ENCODE measurements at regions not wholly inside any gene's neighbourhood (a gene's known extent, or its start where the extent isn't known, plus 50 kb on each side); places are given as distances from the start of the nearest gene placed in this dataset.

DNA sequence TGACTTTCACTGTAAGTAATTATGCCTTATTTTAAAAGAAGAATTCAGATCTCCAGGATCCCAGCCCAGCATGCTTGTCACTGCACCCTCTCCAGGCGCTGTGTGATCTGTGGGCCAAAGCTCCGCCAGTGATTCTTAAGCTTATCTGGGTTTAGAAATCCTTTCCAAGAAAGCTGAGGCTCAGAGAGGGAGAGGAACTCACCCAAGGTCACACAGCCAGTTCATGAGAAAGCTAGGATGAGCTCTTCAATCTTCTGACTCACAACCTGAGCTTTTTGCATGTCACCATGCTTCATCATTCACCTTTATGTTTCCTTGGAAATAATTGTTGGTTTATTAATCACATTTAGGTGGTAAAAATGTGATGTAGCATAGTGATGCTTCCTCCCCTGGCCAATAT lies 136.6 kb upstream of the HAND1 start:
- H3K79me2 ChIP-seq (ENCODE audit: low read length), result no peaks in the 10 kb centered on the region
- H3K9me2 ChIP-seq (replicated peaks; ENCODE audit: insufficient read depth, low read length), result no peaks in the 10 kb centered on the region
- no peak overlapping the region for H3K27ac ChIP-seq (ENCODE audit: low read length)
- no peak overlapping the region for H3K4me2 ChIP-seq (ENCODE audit: low read depth, low read length)
- H3F3A ChIP-seq (ENCODE audit: insufficient read depth, low read length), result no peaks in the 10 kb centered on the region
- H2AFZ ChIP-seq (ENCODE audit: low read length), result no peak overlapping the region
- TF ChIP-seq EZH2 (optimal IDR thresholded peaks at IDR 0.05; ENCODE audit: low read depth, low read length) (no peak), EZH2phosphoT487 (IDR thresholded peaks at IDR 0.05; ENCODE audit: low read length) (no peak)
- TF ChIP-seq, protein P1, sequence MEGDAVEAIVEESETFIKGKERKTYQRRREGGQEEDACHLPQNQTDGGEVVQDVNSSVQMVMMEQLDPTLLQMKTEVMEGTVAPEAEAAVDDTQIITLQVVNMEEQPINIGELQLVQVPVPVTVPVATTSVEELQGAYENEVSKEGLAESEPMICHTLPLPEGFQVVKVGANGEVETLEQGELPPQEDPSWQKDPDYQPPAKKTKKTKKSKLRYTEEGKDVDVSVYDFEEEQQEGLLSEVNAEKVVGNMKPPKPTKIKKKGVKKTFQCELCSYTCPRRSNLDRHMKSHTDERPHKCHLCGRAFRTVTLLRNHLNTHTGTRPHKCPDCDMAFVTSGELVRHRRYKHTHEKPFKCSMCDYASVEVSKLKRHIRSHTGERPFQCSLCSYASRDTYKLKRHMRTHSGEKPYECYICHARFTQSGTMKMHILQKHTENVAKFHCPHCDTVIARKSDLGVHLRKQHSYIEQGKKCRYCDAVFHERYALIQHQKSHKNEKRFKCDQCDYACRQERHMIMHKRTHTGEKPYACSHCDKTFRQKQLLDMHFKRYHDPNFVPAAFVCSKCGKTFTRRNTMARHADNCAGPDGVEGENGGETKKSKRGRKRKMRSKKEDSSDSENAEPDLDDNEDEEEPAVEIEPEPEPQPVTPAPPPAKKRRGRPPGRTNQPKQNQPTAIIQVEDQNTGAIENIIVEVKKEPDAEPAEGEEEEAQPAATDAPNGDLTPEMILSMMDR (IDR thresholded peaks at IDR 0.05; ENCODE audit: low read length), result no peak
- no peaks in the 10 kb centered on the region for H3K4me1 ChIP-seq (ENCODE audit: low read length)
- no peaks in the 10 kb centered on the region for H3K9me3 ChIP-seq (replicated peaks; ENCODE audit: insufficient read depth, low read length)
- H3K9ac ChIP-seq (ENCODE audit: low read length), result no peak overlapping the region
- H3K4me3 ChIP-seq (ENCODE audit: low read length), result no peak overlapping the region
- no peaks in the 10 kb centered on the region for H4K20me1 ChIP-seq (ENCODE audit: insufficient read depth, low read length)
- H3K27me3 ChIP-seq (replicated peaks; ENCODE audit: insufficient read depth, low read length), result peaks cover 3% of the 10 kb centered on the region; the same call in 1 of the 2 replicates
- no peak for DNase-seq
- H3K36me3 ChIP-seq (replicated peaks; ENCODE audit: insufficient read depth, low read length), result no peaks in the 10 kb centered on the region

DNA sequence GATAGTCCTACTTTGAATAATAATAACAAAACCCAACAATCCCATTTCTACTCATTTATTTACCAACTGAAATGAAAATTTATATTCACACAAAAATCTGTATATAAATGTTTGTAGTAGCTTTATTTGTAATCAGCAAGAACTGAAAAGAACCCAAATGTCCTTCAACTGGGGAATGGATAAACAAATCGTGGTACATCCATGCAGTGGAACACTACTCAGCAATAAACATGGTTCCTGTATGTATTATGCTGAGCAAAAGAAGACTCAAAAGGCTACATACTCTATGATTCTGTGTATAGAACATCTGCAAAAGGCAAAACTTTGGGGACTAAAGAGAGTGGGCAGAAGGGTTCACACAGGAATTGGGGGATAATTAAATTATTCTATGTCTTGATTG lies 136.1 kb upstream of the HAND1 start:
- Histone ChIP-seq H3K4me3 (ENCODE audit: low read length) (no peak overlapping the region), H3K4me2 (ENCODE audit: low read depth, low read length) (no peak overlapping the region), H3K9ac (ENCODE audit: low read length) (no peak overlapping the region)

DNA sequence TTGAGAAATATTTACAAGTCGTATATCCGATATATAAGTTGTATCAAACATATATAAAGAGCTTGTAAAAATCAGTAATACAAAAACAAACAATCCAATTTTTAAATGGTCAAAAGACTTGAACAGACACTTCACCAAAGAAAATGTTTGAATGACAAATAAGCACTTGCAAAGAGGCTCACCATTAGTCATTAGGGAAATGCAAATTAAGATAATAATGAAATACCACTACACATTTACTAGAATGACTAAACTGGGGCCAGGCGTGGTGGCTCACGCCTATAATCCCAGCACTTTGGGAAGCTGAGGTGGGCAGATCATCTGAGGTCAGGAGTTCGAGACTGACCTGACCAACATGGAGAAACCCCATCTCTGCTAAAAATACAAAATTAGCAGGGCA lies 134.6 kb upstream of the HAND1 start:
- Histone ChIP-seq H3K9me2 (replicated peaks; ENCODE audit: insufficient read depth, low read length) (no peaks in the 10 kb centered on the region), H3K27me3 (replicated peaks; ENCODE audit: insufficient read depth, low read length) (peaks cover 3% of the 10 kb centered on the region; the same call in 1 of the 2 replicates), H3K4me3 (ENCODE audit: low read length) (no peak overlapping the region), H3K9ac (ENCODE audit: low read length) (no peak overlapping the region), H3F3A (ENCODE audit: insufficient read depth, low read length) (no peaks in the 10 kb centered on the region), H4K20me1 (ENCODE audit: insufficient read depth, low read length) (no peaks in the 10 kb centered on the region), H3K79me2 (ENCODE audit: low read length) (no peaks in the 10 kb centered on the region), H3K36me3 (replicated peaks; ENCODE audit: insufficient read depth, low read length) (no peaks in the 10 kb centered on the region), H3K4me2 (ENCODE audit: low read depth, low read length) (no peak overlapping the region), H3K9me3 (replicated peaks; ENCODE audit: insufficient read depth, low read length) (no peaks in the 10 kb centered on the region), H2AFZ (ENCODE audit: low read length) (no peak overlapping the region), H3K4me1 (ENCODE audit: low read length) (no peaks in the 10 kb centered on the region), H3K27ac (ENCODE audit: low read length) (no peak overlapping the region)
- DNase-seq, result no peak
- no peak for TF ChIP-seq EZH2phosphoT487 (IDR thresholded peaks at IDR 0.05; ENCODE audit: low read length)
- TF ChIP-seq, protein P1 (IDR thresholded peaks at IDR 0.05; ENCODE audit: low read length), result no peak
- no peak for TF ChIP-seq EZH2 (optimal IDR thresholded peaks at IDR 0.05; ENCODE audit: low read depth, low read length)

More for the DNA sequence above, 136.1 kb upstream of the HAND1 start:
- DNase-seq, result no peak
- Histone ChIP-seq H3F3A (ENCODE audit: insufficient read depth, low read length) (no peaks in the 10 kb centered on the region), H3K36me3 (replicated peaks; ENCODE audit: insufficient read depth, low read length) (no peaks in the 10 kb centered on the region), H3K9me3 (replicated peaks; ENCODE audit: insufficient read depth, low read length) (no peaks in the 10 kb centered on the region), H4K20me1 (ENCODE audit: insufficient read depth, low read length) (no peaks in the 10 kb centered on the region), H2AFZ (ENCODE audit: low read length) (no peak overlapping the region), H3K9me2 (replicated peaks; ENCODE audit: insufficient read depth, low read length) (no peaks in the 10 kb centered on the region), H3K27ac (ENCODE audit: low read length) (no peak overlapping the region), H3K79me2 (ENCODE audit: low read length) (no peaks in the 10 kb centered on the region), H3K4me1 (ENCODE audit: low read length) (no peaks in the 10 kb centered on the region), H3K27me3 (replicated peaks; ENCODE audit: insufficient read depth, low read length) (peaks cover 3% of the 10 kb centered on the region; the same call in 1 of the 2 replicates)
- TF ChIP-seq EZH2 (optimal IDR thresholded peaks at IDR 0.05; ENCODE audit: low read depth, low read length), result no peak
- no peak for TF ChIP-seq EZH2phosphoT487 (IDR thresholded peaks at IDR 0.05; ENCODE audit: low read length)
- TF ChIP-seq, protein P1 (IDR thresholded peaks at IDR 0.05; ENCODE audit: low read length), result no peak

Measured in MM.1S (cell line).